ENCODE measurements at regions not wholly inside any gene's neighbourhood (a gene's known extent, or its start where the extent isn't known, plus 50 kb on each side); places are given as distances from the start of the nearest gene placed in this dataset.

- no peaks in the 10 kb centered on the region for H3K36me3 ChIP-seq (ENCODE audit: control insufficient read depth in 4 of 4, insufficient read depth in 3 of 4, low read depth in 1 of 4, low read length in 3 of 4)
- DNase-seq (ENCODE audit: low spot score) = no peak
- no peaks in the 10 kb centered on the region for H3K4me1 ChIP-seq (ENCODE audit: control insufficient read depth in 4 of 4, insufficient read depth in 4 of 4, low read length in 3 of 4)
- 57% methylated on average over 2 of the region's 2 CpGs for whole genome bisulfite sequencing
- no peak overlapping the region for H3K27ac ChIP-seq (ENCODE audit: low read depth in 1 of 2, low read length in 2 of 2)
- H3K27me3 ChIP-seq (ENCODE audit: control insufficient read depth in 4 of 4, insufficient read depth in 4 of 4, low read length in 3 of 4) = no peaks in the 10 kb centered on the region
- TF ChIP-seq, protein P1, sequence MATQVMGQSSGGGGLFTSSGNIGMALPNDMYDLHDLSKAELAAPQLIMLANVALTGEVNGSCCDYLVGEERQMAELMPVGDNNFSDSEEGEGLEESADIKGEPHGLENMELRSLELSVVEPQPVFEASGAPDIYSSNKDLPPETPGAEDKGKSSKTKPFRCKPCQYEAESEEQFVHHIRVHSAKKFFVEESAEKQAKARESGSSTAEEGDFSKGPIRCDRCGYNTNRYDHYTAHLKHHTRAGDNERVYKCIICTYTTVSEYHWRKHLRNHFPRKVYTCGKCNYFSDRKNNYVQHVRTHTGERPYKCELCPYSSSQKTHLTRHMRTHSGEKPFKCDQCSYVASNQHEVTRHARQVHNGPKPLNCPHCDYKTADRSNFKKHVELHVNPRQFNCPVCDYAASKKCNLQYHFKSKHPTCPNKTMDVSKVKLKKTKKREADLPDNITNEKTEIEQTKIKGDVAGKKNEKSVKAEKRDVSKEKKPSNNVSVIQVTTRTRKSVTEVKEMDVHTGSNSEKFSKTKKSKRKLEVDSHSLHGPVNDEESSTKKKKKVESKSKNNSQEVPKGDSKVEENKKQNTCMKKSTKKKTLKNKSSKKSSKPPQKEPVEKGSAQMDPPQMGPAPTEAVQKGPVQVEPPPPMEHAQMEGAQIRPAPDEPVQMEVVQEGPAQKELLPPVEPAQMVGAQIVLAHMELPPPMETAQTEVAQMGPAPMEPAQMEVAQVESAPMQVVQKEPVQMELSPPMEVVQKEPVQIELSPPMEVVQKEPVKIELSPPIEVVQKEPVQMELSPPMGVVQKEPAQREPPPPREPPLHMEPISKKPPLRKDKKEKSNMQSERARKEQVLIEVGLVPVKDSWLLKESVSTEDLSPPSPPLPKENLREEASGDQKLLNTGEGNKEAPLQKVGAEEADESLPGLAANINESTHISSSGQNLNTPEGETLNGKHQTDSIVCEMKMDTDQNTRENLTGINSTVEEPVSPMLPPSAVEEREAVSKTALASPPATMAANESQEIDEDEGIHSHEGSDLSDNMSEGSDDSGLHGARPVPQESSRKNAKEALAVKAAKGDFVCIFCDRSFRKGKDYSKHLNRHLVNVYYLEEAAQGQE (IDR thresholded peaks at IDR 0.05) = no peak
- TF ChIP-seq RXRA (IDR thresholded peaks at IDR 0.05) (no peak), HNF4G (IDR thresholded peaks at IDR 0.05) (no peak)
- no peak overlapping the region for H3K4me3 ChIP-seq (ENCODE audit: low read depth in 1 of 3, low read length in 3 of 3)
- H3K9ac ChIP-seq (ENCODE audit: low read depth in 1 of 2, low read length in 2 of 2) = no peak overlapping the region
- no peaks in the 10 kb centered on the region for H3K9me3 ChIP-seq (ENCODE audit: control insufficient read depth in 4 of 4, low read length in 3 of 4)
Measured at GRCh38 chr11:114880442-114880841, 202.1 kb downstream of the NXPE2 start.

- no peak overlapping the region for H3K27ac ChIP-seq (ENCODE audit: low read depth in 1 of 2, low read length in 2 of 2)
- no peaks in the 10 kb centered on the region for H3K9me3 ChIP-seq (ENCODE audit: control insufficient read depth in 4 of 4, low read length in 3 of 4)
- TF ChIP-seq SP1 (IDR thresholded peaks at IDR 0.05) (no peak), NR2F2 (IDR thresholded peaks at IDR 0.05) (no peak), HNF4G (IDR thresholded peaks at IDR 0.05) (no peak), MAX (IDR thresholded peaks at IDR 0.05) (no peak), GABPA (IDR thresholded peaks at IDR 0.05 in 1 of 2, conservative IDR thresholded peaks at IDR 0.05 in 1 of 2) (no peak), EGR1 (IDR thresholded peaks at IDR 0.05; ENCODE audit: low read depth in 2 of 2) (no peak), RAD21 (IDR thresholded peaks at IDR 0.05) (no peak), TAF1 (conservative IDR thresholded peaks at IDR 0.05) (no peak), YY1 (IDR thresholded peaks at IDR 0.05) (no peak), RXRA (IDR thresholded peaks at IDR 0.05) (no peak), JUND (IDR thresholded peaks at IDR 0.05) (no peak)
- TF ChIP-seq, protein P2, sequence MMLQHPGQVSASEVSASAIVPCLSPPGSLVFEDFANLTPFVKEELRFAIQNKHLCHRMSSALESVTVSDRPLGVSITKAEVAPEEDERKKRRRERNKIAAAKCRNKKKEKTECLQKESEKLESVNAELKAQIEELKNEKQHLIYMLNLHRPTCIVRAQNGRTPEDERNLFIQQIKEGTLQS (IDR thresholded peaks at IDR 0.05) = no peak
- TF ChIP-seq, protein P1 (IDR thresholded peaks at IDR 0.05) = no peak
- no peak overlapping the region for H3K9ac ChIP-seq (ENCODE audit: low read depth in 1 of 2, low read length in 2 of 2)
- H3K36me3 ChIP-seq (ENCODE audit: control insufficient read depth in 4 of 4, insufficient read depth in 3 of 4, low read depth in 1 of 4, low read length in 3 of 4) = no peaks in the 10 kb centered on the region
- H3K4me1 ChIP-seq (ENCODE audit: control insufficient read depth in 4 of 4, insufficient read depth in 4 of 4, low read length in 3 of 4) = no peaks in the 10 kb centered on the region
- DNase-seq (ENCODE audit: low spot score) = no peak
- WGBS = 80% methylated on average over 3 of the region's 3 CpGs
- H3K27me3 ChIP-seq (ENCODE audit: control insufficient read depth in 4 of 4, insufficient read depth in 4 of 4, low read length in 3 of 4) = no peaks in the 10 kb centered on the region
- no peak overlapping the region for H3K4me3 ChIP-seq (ENCODE audit: low read depth in 1 of 3, low read length in 3 of 3)
Measured at GRCh38 chr11:114883472-114883871, 205.1 kb downstream of the NXPE2 start.
